ENCODE measurements at regions not wholly inside any gene's neighbourhood (a gene's known extent, or its start where the extent isn't known, plus 50 kb on each side); places are given as distances from the start of the nearest gene placed in this dataset.
A peak's percentile ranks its signal among the peaks of the same experiment; 100 is the strongest.

DNA sequence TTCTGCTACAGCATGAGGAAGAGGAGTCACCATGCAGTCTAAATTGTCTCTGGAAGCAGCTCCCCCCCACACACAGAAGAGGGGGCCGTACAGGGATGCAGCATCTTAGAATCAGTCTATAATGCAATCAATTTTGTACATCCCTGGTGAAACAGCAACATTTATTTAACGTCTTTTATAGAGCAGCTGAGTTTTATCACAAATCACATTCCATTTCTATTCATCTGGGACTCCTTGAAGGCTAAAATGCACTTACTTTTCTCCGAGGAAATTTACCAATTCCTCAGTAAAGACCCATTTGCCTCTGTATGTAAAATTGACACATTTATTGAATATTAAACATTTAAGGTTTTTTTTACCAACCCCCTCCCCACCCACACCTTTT lies 193.9 kb downstream of the PHETA1 start (continued):
- TF ChIP-seq, protein P1, sequence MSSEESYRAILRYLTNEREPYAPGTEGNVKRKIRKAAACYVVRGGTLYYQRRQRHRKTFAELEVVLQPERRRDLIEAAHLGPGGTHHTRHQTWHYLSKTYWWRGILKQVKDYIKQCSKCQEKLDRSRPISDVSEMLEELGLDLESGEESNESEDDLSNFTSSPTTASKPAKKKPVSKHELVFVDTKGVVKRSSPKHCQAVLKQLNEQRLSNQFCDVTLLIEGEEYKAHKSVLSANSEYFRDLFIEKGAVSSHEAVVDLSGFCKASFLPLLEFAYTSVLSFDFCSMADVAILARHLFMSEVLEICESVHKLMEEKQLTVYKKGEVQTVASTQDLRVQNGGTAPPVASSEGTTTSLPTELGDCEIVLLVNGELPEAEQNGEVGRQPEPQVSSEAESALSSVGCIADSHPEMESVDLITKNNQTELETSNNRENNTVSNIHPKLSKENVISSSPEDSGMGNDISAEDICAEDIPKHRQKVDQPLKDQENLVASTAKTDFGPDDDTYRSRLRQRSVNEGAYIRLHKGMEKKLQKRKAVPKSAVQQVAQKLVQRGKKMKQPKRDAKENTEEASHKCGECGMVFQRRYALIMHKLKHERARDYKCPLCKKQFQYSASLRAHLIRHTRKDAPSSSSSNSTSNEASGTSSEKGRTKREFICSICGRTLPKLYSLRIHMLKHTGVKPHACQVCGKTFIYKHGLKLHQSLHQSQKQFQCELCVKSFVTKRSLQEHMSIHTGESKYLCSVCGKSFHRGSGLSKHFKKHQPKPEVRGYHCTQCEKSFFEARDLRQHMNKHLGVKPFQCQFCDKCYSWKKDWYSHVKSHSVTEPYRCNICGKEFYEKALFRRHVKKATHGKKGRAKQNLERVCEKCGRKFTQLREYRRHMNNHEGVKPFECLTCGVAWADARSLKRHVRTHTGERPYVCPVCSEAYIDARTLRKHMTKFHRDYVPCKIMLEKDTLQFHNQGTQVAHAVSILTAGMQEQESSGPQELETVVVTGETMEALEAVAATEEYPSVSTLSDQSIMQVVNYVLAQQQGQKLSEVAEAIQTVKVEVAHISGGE (CRISPR knock-in tag; IDR thresholded peaks at IDR 0.05), result no peak
- TF ChIP-seq RBBP5 (conservative IDR thresholded peaks at IDR 0.05), result no peak

DNA sequence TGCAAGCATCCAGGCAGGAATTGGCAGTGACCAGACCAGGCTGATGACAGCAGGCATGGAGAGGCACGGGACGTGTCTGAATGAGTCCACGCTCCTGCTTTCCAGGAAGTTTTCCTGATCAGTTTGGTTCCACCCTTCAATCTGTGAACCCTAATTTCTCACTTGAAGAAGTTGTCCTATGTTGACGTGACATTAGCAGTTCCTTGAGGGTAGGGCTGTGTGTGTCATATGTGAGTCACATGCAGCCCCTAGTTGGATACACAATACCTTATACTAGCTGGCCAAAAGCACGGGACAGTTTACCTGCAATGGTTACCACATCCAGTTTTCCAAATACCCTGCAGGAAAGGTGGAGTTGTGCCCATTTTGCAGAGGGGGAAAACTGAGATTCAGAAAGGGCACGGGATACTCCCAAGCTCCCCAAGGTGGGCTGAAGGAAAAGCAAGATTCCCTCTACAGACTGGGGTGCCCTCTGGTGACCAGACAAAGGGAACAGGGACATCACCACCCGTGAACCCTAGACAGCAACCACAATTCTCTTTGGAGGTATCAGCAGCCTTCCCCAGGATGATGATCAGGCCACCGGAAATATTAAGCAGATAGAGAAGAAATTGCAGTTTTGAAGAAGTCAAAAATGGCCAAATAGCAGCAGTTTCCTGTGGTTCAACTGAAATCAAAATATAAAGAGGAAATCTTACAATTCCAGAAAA lies 194.5 kb downstream of the PHETA1 start:
- no peak for ATAC-seq
- no peak overlapping the region for H3K4me2 ChIP-seq (ENCODE audit: control insufficient read depth, insufficient read depth)
- no peak overlapping the region for H3K27ac ChIP-seq (ENCODE audit: control insufficient read depth, insufficient read depth)
- no peaks in the 10 kb centered on the region for H3K36me3 ChIP-seq (ENCODE audit: control insufficient read depth in 2 of 2, insufficient read depth in 2 of 2, low read length in 1 of 2)
- H2AFZ ChIP-seq (ENCODE audit: control insufficient read depth, low read depth, low read length), result no peak overlapping the region
- H3K4me3 ChIP-seq, result no peak overlapping the region
- RAD21 ChIA-PET (ENCODE audit: unreplicated experiment), result no interaction called here
- no peaks in the 10 kb centered on the region for H3K79me2 ChIP-seq (ENCODE audit: control insufficient read depth, insufficient read depth, low read length)
- no peaks in the 10 kb centered on the region; a peak in 1 of 4 replicates for H3K27me3 ChIP-seq (replicated peaks in 1 of 2; ENCODE audit: control insufficient read depth in 2 of 2, insufficient read depth in 2 of 2, low read length in 1 of 2)
- SMC1A ChIA-PET (ENCODE audit: uncharacterized antibody, unreplicated experiment), result no interaction called here
- intact Hi-C loops (cut with micrococcal nuclease; ENCODE audit: unreplicated experiment), result loop anchor here (10.0 kb wide), 1 partner anchor 150 kb away; no protein-coding TSS in a partner anchor
- FAIRE-seq, result no peak
- DNase-seq (ENCODE audit: low read depth, low spot score), result no peak
- WGBS (ENCODE audit: insufficient coverage, insufficient replicate concordance, low lambda C conversion rate, missing lambda C conversion rate), result 28% methylated on average over 8 of the region's 8 CpGs
- no peak overlapping the region for H3K9ac ChIP-seq (ENCODE audit: control insufficient read depth, insufficient read depth, low read length)
- CTCF ChIA-PET, result interaction anchor here (0.6 to 1.3 kb wide), 2 partner anchors 147 to 279 kb away, joined by 3 read pairs; no protein-coding TSS in a partner anchor
- 0 out of 2 replicates have a peak, but pooled peaks cover 2% of the 10 kb centered on the region for H4K20me1 ChIP-seq (ENCODE audit: control insufficient read depth, insufficient read depth)
- BruUV-seq (replicated peaks), result no TSS peak
- in situ Hi-C loops (cut with MboI), result no loop called here
- POLR2A ChIA-PET, result no interaction called here
- no peaks in the 10 kb centered on the region for H3K9me3 ChIP-seq (replicated peaks; ENCODE audit: control insufficient read depth, insufficient read depth, low read length)
- no peaks in the 10 kb centered on the region for H3K4me1 ChIP-seq (ENCODE audit: control insufficient read depth, insufficient read depth, low read length)
- TF ChIP-seq NBN (IDR thresholded peaks at IDR 0.05) (no peak), RAD21 (IDR thresholded peaks at IDR 0.05; ENCODE audit: insufficient read depth, low read depth, low read length) (peak; percentile 65), SMC3 (IDR thresholded peaks at IDR 0.05; ENCODE audit: borderline replicate concordance, low read length) (peak; percentile 25; the same call in 1 of the 2 replicates)
- TF ChIP-seq, protein P2, sequence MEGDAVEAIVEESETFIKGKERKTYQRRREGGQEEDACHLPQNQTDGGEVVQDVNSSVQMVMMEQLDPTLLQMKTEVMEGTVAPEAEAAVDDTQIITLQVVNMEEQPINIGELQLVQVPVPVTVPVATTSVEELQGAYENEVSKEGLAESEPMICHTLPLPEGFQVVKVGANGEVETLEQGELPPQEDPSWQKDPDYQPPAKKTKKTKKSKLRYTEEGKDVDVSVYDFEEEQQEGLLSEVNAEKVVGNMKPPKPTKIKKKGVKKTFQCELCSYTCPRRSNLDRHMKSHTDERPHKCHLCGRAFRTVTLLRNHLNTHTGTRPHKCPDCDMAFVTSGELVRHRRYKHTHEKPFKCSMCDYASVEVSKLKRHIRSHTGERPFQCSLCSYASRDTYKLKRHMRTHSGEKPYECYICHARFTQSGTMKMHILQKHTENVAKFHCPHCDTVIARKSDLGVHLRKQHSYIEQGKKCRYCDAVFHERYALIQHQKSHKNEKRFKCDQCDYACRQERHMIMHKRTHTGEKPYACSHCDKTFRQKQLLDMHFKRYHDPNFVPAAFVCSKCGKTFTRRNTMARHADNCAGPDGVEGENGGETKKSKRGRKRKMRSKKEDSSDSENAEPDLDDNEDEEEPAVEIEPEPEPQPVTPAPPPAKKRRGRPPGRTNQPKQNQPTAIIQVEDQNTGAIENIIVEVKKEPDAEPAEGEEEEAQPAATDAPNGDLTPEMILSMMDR (IDR thresholded peaks at IDR 0.05 in 2 of 3, conservative IDR thresholded peaks at IDR 0.05 in 1 of 3; ENCODE audit: control insufficient read depth in 2 of 3, extremely low read depth in 1 of 3, insufficient read depth in 1 of 3, low read depth in 3 of 3, low read length in 3 of 3), result peak; percentile 28 to 40 (median 30); a peak in 3 of 6 replicates
